Transverse colon (tissue), 4 donors: ENCODE measurements at regions not wholly inside any gene's neighbourhood (a gene's known extent, or its start where the extent isn't known, plus 50 kb on each side); places are given as distances from the start of the nearest gene placed in this dataset.

Experiments used
- DNase-seq: peaks from one replicate; pipeline ENCODE4 v3.0.0-alpha.2; 2019
- H3K27ac ChIP-seq, 4 donors: fragments of 200-600 bp; sonication (generic); 2 replicates each; pipeline ENCODE4 v1.5.1; 2016 to 2018; ENCODE audit warnings: inconsistent platforms in 4 of 4
- H3K27me3 ChIP-seq: fragments of 200-600 bp; sonication (generic); 2 replicates; pipeline ENCODE4 v1.5.1; 2017; ENCODE audit warnings: inconsistent platforms
- H3K36me3 ChIP-seq, 4 donors: fragments of 200-600 bp; sonication (generic); 2 replicates each; pipeline ENCODE4 v1.5.1; 2017 to 2019; ENCODE audit warnings: inconsistent platforms in 4 of 4
- H3K4me1 ChIP-seq, 4 donors: fragments of 200-600 bp; sonication (generic); 2 replicates each; pipeline ENCODE4 v1.5.1; 2017 to 2020; ENCODE audit warnings: inconsistent platforms in 4 of 4
- H3K4me3 ChIP-seq, 4 donors: fragments of 200-600 bp; sonication (generic); 1 replicate in 1 of 4; 2 replicates in 3 of 4; pipeline versions ENCODE4 v1.5.1 to v1.6.1; 2017 to 2019; ENCODE audit warnings: inconsistent platforms in 4 of 4
- H3K9me3 ChIP-seq, 2 donors: fragments of 200-600 bp; sonication (generic); 2 replicates each; pipeline ENCODE4 v1.5.1; 2017 to 2019; ENCODE audit warnings: inconsistent platforms in 2 of 2
- CTCF ChIP-seq, 5 experiments: fragments of 200-600 bp in 3 of 5; fragments of 450-650 bp in 2 of 5; sonication (generic) in 3 of 5; IDR thresholded peaks; 1 replicate in 2 of 5; 2 replicates in 3 of 5; pipeline ENCODE4 v1.5.1; 2016 to 2017; ENCODE audit warnings: antibody characterized with exemption in 5 of 5, inconsistent platforms in 3 of 5, mild to moderate bottlenecking in 2 of 5, moderate library complexity in 1 of 5
- EP300 ChIP-seq: sonication (generic); formaldehyde crosslinking; IDR thresholded peaks from one replicate; pipeline ENCODE4 v1.6.1; 2017; ENCODE audit warnings: antibody characterized with exemption, low read depth
- POLR2A ChIP-seq: fragments of 450-650 bp; IDR thresholded peaks from one replicate; pipeline ENCODE4 v1.6.1; 2016; ENCODE audit warnings: antibody characterized with exemption, mild to moderate bottlenecking, moderate library complexity
- POLR2AphosphoS5 ChIP-seq, 3 donors: sonication (generic); formaldehyde crosslinking; IDR thresholded peaks; one replicate each; pipeline ENCODE4 v1.6.1; 2016; ENCODE audit warnings: antibody characterized with exemption in 3 of 3
- WGBS, 2 donors: methylation state at CpG; one replicate each; pipeline ENCODE4 v1.1.5; 2018; ENCODE audit warnings: low coverage in 1 of 2; 5-methylcytosine and 5-hydroxymethylcytosine counted together
- in situ Hi-C, 4 donors: fragments of 200-750 bp; cut with MboI; loops; one replicate each; pipeline versions ENCODE4 v1.15.0 to v1.15.1; 2017; ENCODE audit warnings: low sequenced_read_pairs in 3 of 4, low pct_ligation_motif_present in 1 of 4, low pct_unique_long_range_greater_than_20kb in 1 of 4
- intact Hi-C: fragments of 100-400 bp; cut with DNase I; formaldehyde crosslinking; loops from one replicate; pipeline ENCODE4 v1.15.1; 2023; ENCODE audit warnings: low total_unique reads

GRCh38 chr7:144982133-144982532 lies 146.3 kb upstream of the TPK1 start:
- no peaks in the 10 kb centered on the region for H3K4me1 ChIP-seq
- no peaks in the 10 kb centered on the region for H3K36me3 ChIP-seq
- in situ Hi-C loops: no loop called here
- no peaks in the 10 kb centered on the region for H3K9me3 ChIP-seq
- 0% methylated on average over 1 of the region's 1 CpG; no CpG with 5 or more reads in 1 of the 2 donors for WGBS, 2 donors
- H3K27me3 ChIP-seq: no peaks in the 10 kb centered on the region
- DNase-seq: no peak
- intact Hi-C loops: no loop called here
- no peak overlapping the region for H3K4me3 ChIP-seq
- no peak overlapping the region for H3K27ac ChIP-seq
- TF ChIP-seq POLR2A (no peak), EP300 (no peak), CTCF (IDR thresholded peaks at IDR 0.05) (no peak), POLR2AphosphoS5 (IDR thresholded peaks at IDR 0.05) (no peak)

DNA sequence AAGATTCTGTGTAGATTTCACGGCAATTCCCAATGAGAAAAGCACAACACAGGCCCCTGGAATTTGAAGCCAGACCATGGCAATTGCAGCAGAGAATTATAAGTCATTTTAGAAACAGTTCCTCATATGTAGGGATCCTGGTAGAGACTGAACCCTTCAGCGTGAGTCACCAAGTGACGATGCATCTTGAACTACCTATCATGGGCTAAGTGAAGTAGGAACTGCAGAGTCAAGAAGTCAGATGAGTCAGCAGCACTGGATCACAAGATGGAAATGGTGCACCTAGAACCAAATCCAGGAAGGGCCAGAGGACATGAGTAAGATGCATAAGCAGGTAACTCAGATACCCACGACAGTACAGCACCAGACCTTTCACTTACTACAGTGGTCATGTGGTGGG lies 140.0 kb upstream of the TPK1 start:
- no peaks in the 10 kb centered on the region for H3K4me1 ChIP-seq
- no peak for DNase-seq
- H3K27ac ChIP-seq: no peak overlapping the region
- H3K9me3 ChIP-seq: no peaks in the 10 kb centered on the region
- 66% methylated on average over 4 of the region's 4 CpGs; no CpG with 5 or more reads in 1 of the 2 donors for WGBS, 2 donors
- TF ChIP-seq EP300 (no peak), CTCF (IDR thresholded peaks at IDR 0.05) (no peak), POLR2AphosphoS5 (IDR thresholded peaks at IDR 0.05) (no peak), POLR2A (no peak)
- H3K4me3 ChIP-seq: no peak overlapping the region
- H3K36me3 ChIP-seq: no peaks in the 10 kb centered on the region
- intact Hi-C loops (no loop called here), in situ Hi-C loops (no loop called here)
- no peaks in the 10 kb centered on the region for H3K27me3 ChIP-seq

DNA sequence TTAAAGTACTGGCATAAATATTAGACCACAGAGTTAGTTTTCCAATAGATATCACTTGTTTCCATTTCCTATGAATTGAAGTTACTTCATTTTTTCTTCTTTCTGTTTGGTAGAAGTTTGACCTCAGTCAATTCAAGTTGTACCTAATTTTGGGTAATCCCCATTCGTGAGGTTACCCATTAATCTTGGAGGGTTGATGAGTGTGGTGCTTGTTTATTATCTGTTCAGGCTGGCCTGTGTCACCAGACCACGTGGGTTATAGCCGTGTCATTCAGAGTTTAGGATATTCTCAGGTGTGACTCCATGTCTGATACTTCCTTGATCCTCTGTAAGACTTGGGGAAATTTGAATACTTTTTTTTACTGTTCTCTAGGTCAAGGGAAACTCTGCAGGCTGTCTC lies 133.9 kb upstream of the TPK1 start:
- Histone ChIP-seq H3K27me3 (no peaks in the 10 kb centered on the region), H3K4me1 (no peaks in the 10 kb centered on the region), H3K9me3 (no peaks in the 10 kb centered on the region), H3K36me3 (no peaks in the 10 kb centered on the region), H3K4me3 (no peak overlapping the region), H3K27ac (no peak overlapping the region)
- DNase-seq: no peak
- in situ Hi-C loops: no loop called here
- intact Hi-C loops: no loop called here
- TF ChIP-seq POLR2AphosphoS5 (IDR thresholded peaks at IDR 0.05) (no peak), EP300 (no peak)
- 20 to 45% methylated on average over 1 to 3 of the region's 3 CpGs for WGBS, 2 donors

- no peaks in the 10 kb centered on the region for H3K4me1 ChIP-seq
- in situ Hi-C loops: no loop called here
- 67 to 83% methylated on average over 3 of the region's 3 CpGs for WGBS, 2 donors
- no peak overlapping the region for H3K27ac ChIP-seq
- no peaks in the 10 kb centered on the region for H3K9me3 ChIP-seq
- TF ChIP-seq POLR2A (no peak), POLR2AphosphoS5 (IDR thresholded peaks at IDR 0.05) (no peak), EP300 (no peak), CTCF (IDR thresholded peaks at IDR 0.05) (no peak)
- H3K36me3 ChIP-seq: no peaks in the 10 kb centered on the region
- intact Hi-C loops: no loop called here
- H3K4me3 ChIP-seq: no peak overlapping the region
- H3K27me3 ChIP-seq: no peaks in the 10 kb centered on the region
- DNase-seq: no peak
These were observed 124.9 kb upstream of the TPK1 start for GRCh38 chr7:144960763-144961162.

DNA sequence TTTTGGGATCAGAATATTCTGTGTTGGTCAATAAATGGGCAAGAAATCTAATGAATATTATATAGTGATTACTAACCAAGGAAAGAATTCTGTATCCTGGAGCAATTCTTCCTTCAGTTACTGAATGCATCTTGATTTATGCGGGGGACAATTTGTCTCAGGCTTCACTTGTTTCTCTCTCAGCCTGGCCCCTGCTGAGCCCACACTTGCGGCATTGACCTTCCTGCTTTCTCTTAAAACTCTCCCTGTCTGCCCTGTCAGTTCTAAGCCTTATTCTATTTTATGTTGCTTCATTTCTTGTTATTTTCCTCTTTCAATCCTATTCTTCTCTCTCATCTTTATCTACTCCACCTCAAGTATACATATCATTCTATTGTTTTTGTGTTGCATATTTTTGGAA lies 122.1 kb upstream of the TPK1 start:
- no peaks in the 10 kb centered on the region for H3K9me3 ChIP-seq
- H3K36me3 ChIP-seq: no peaks in the 10 kb centered on the region
- no peak for DNase-seq
- 59 to 70% methylated on average over 2 of the region's 2 CpGs for WGBS, 2 donors
- no peak overlapping the region for H3K27ac ChIP-seq
- intact Hi-C loops: no loop called here
- TF ChIP-seq EP300: no peak
- no peak for TF ChIP-seq POLR2AphosphoS5 (IDR thresholded peaks at IDR 0.05)
- TF ChIP-seq POLR2A: no peak
- TF ChIP-seq CTCF (IDR thresholded peaks at IDR 0.05): no peak
- in situ Hi-C loops: no loop called here
- no peaks in the 10 kb centered on the region for H3K27me3 ChIP-seq
- H3K4me1 ChIP-seq: no peaks in the 10 kb centered on the region
- H3K4me3 ChIP-seq: no peak overlapping the region
